PC-3 (cell line): ENCODE measurements at regions not wholly inside any gene's neighbourhood (a gene's known extent, or its start where the extent isn't known, plus 50 kb on each side); places are given as distances from the start of the nearest gene placed in this dataset.

Experiments used
- CTCF ChIP-seq: fragments of 300-600 bp; sonication (generic); conservative IDR thresholded peaks from 2 replicates; pipeline ENCODE4 v1.5.1; 2017; ENCODE audit warnings: antibody characterized with exemption, low read depth, mild to moderate bottlenecking, low read length
- EZH2 ChIP-seq: fragments of 300-600 bp; sonication (generic); IDR thresholded peaks from one replicate; pipeline ENCODE4 v1.6.1; 2017; ENCODE audit warnings: antibody characterized with exemption, mild to moderate bottlenecking, low read length; ENCODE audit not compliant: unreplicated experiment

GRCh38 chr5:61686491-61687257, 354.6 kb downstream of the ZSWIM6 start:
- no peak for TF ChIP-seq CTCF
- TF ChIP-seq EZH2, result no peak
